ENCODE measurements at regions not wholly inside any gene's neighbourhood (a gene's known extent, or its start where the extent isn't known, plus 50 kb on each side); places are given as distances from the start of the nearest gene placed in this dataset.

GRCh38 chr14:97995038-97995437 lies 1197.9 kb downstream of the VRK1 start:
- no peak overlapping the region for H3K56ac ChIP-seq (ENCODE audit: extremely low read depth, insufficient read depth, low read length)
- H4K20me1 ChIP-seq (ENCODE audit: insufficient read depth, low read length): no peaks in the 10 kb centered on the region
- BruUV-seq (replicated peaks): no TSS peak
- H2BK120ac ChIP-seq (ENCODE audit: low read depth, low read length): no peak overlapping the region
- no peak overlapping the region for H3K27ac ChIP-seq (ENCODE audit: insufficient read depth, low read length)
- WGBS, 2 experiments (ENCODE audit: extremely low coverage in 2 of 2, insufficient read length in 1 of 2): no CpG with 5 or more reads among the region's 2 CpGs
- no peak for DNase-seq
- no peak overlapping the region for H2BK20ac ChIP-seq (ENCODE audit: low read depth, low read length)
- H3K36me3 ChIP-seq (ENCODE audit: control insufficient read depth, insufficient read depth, low read length): no peaks in the 10 kb centered on the region
- H3K18ac ChIP-seq (ENCODE audit: low read depth, low read length): no peak overlapping the region
- dilution Hi-C loops (cut with HindIII; ENCODE audit: low sequenced_read_pairs, unreplicated experiment) (no loop called here), in situ Hi-C loops (cut with MboI; ENCODE audit: low sequenced_read_pairs) (no loop called here), intact Hi-C loops (cut with micrococcal nuclease) (no loop called here)
- CTCF ChIA-PET: no interaction called here
- H3K27me3 ChIP-seq (ENCODE audit: control insufficient read depth, insufficient read depth, low read length): no peaks in the 10 kb centered on the region
- H3K9ac ChIP-seq (ENCODE audit: low read depth, low read length): no peak overlapping the region
- no peak overlapping the region for H2AFZ ChIP-seq (replicated peaks; ENCODE audit: low read length, poor library complexity)
- no peak for ATAC-seq (ENCODE audit: low read depth)
- no peak overlapping the region for H3K4me3 ChIP-seq (ENCODE audit: insufficient read depth, low read depth, low read length)
- H3K4me1 ChIP-seq (ENCODE audit: control insufficient read depth, insufficient read depth, low read length): no peaks in the 10 kb centered on the region
- no peak overlapping the region for H3K14ac ChIP-seq (replicated peaks; ENCODE audit: low read depth, low read length)
- no peak overlapping the region for H2BK5ac ChIP-seq (ENCODE audit: low read depth, low read length, poor library complexity, severe bottlenecking)
- no peak overlapping the region for H3K4me2 ChIP-seq (ENCODE audit: low read depth, low read length)
- H4K5ac ChIP-seq (ENCODE audit: low read depth, low read length): no peak overlapping the region
- no peak overlapping the region for H2AK5ac ChIP-seq (ENCODE audit: low read depth, low read length)
- no peak overlapping the region for H2AK9ac ChIP-seq (replicated peaks; ENCODE audit: low read depth, low read length, poor library complexity)
- TF ChIP-seq CTCF (conservative IDR thresholded peaks at IDR 0.05; ENCODE audit: low read depth, low read length) (no peak), SMC3 (IDR thresholded peaks at IDR 0.05; ENCODE audit: low read depth, low read length) (no peak), BHLHE40 (IDR thresholded peaks at IDR 0.05; ENCODE audit: low read depth, low read length) (no peak), USF2 (IDR thresholded peaks at IDR 0.05; ENCODE audit: low read depth, low read length) (no peak), MAZ (IDR thresholded peaks at IDR 0.05; ENCODE audit: borderline replicate concordance, low read depth, low read length) (no peak), MXI1 (IDR thresholded peaks at IDR 0.05; ENCODE audit: borderline replicate concordance, low read depth, low read length) (no peak)
- H3K4ac ChIP-seq (ENCODE audit: low read depth, low read length): no peak overlapping the region
- H3K9me1 ChIP-seq (ENCODE audit: insufficient read depth, low read length): no peaks in the 10 kb centered on the region
- no peak overlapping the region for H4K8ac ChIP-seq (ENCODE audit: low read depth in 2 of 2, low read length in 2 of 2)
- no peaks in the 10 kb centered on the region for H3K79me1 ChIP-seq (ENCODE audit: low read depth in 1 of 2, low read length in 2 of 2)
- POLR2A ChIA-PET (ENCODE audit: unreplicated experiment): no interaction called here
- H3K9me3 ChIP-seq (ENCODE audit: control insufficient read depth, insufficient read depth, low read length): peaks cover 25% of the 10 kb centered on the region
- no peak overlapping the region for H2BK15ac ChIP-seq (ENCODE audit: low read depth, low read length)
- no peak overlapping the region for H3K23ac ChIP-seq (ENCODE audit: low read depth, low read length)
- no peak overlapping the region for H4K91ac ChIP-seq (ENCODE audit: insufficient read depth, low read depth, low read length)

Measured in IMR-90 (cell line).